GM12865 (cell line): ENCODE measurements at regions not wholly inside any gene's neighbourhood (a gene's known extent, or its start where the extent isn't known, plus 50 kb on each side); places are given as distances from the start of the nearest gene placed in this dataset.

Experiments
- DNase-seq: peaks from one replicate; pipeline ENCODE4 v3.0.0; 2010; ENCODE audit warnings: low read depth
- H3K4me3 ChIP-seq: 2 replicates; pipeline ENCODE4 v1.5.1; 2011; ENCODE audit warnings: mild to moderate bottlenecking, low read depth, low read length, control low read depth
- TF ChIP-seq, protein P1 (sequence below): IDR thresholded peaks from 2 replicates; pipeline ENCODE4 v1.5.1; 2011; ENCODE audit warnings: low read length, control low read depth, low read depth, inconsistent platforms; ENCODE audit not compliant: insufficient read depth; ENCODE audit errors: missing control alignments

DNA sequence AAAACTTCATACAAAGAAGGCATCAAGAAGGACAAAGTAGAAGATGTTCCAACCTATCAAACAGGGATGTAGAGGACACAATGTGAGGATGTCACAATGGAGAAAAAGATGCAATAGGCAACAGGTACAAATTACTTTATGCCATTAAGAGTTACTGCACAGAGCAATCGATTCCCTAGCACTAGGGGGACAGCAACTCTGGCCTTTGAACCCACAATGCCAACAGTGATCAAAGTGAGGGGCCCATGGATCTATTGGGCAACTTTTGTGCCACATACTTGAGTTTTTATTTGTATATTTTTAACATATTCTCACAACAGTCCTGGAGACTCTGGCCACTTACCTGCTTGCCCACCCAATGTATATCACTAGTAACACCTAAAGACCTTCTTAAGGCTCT, 220.2 kb downstream of the HNMT start:
- TF ChIP-seq, protein P1, sequence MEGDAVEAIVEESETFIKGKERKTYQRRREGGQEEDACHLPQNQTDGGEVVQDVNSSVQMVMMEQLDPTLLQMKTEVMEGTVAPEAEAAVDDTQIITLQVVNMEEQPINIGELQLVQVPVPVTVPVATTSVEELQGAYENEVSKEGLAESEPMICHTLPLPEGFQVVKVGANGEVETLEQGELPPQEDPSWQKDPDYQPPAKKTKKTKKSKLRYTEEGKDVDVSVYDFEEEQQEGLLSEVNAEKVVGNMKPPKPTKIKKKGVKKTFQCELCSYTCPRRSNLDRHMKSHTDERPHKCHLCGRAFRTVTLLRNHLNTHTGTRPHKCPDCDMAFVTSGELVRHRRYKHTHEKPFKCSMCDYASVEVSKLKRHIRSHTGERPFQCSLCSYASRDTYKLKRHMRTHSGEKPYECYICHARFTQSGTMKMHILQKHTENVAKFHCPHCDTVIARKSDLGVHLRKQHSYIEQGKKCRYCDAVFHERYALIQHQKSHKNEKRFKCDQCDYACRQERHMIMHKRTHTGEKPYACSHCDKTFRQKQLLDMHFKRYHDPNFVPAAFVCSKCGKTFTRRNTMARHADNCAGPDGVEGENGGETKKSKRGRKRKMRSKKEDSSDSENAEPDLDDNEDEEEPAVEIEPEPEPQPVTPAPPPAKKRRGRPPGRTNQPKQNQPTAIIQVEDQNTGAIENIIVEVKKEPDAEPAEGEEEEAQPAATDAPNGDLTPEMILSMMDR = no peak
- DNase-seq = no peak
- H3K4me3 ChIP-seq = no peak overlapping the region

DNA sequence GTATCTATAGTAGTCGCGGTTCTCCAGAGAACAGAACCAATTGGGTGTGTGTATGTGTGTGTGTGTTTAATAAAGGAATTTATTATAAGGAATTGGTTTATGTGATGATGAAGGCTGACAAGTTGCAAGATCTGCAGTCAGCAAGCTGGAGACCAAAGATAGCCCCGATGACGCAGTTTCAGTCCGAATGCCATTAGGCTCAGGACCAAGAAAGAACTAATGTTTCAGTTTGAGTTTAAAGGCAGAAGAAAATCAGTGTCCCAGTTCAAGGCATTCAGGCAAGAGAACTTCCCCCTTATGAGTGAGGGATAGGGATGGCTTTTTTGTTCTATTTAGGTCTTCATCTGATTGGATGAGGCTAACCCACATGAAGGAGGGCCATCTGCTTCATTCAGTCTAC, 221.6 kb downstream of the HNMT start:
- no peak overlapping the region for H3K4me3 ChIP-seq
- TF ChIP-seq, protein P1 = no peak
- DNase-seq = no peak

DNA sequence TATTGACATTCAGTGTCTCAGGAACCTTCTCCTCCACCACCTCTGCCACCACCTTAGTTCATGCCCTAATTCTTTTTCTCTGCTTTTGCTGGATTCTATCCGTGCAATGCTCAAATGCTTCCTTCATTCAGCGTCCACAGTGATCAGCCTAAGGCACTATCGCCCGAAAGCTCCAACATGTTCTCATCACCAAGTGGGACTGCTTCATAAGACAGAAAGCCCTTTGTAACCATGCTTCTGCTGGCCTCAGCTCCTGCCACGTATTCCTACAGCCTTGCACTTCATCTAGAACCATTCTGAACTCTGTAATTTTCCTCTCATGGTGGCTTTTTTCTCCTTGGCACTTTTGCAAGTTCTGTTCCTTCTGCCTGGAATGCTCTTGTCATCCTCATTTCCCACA, 222.9 kb downstream of the HNMT start:
- TF ChIP-seq, protein P1 = no peak
- DNase-seq = no peak
- no peak overlapping the region for H3K4me3 ChIP-seq

DNA sequence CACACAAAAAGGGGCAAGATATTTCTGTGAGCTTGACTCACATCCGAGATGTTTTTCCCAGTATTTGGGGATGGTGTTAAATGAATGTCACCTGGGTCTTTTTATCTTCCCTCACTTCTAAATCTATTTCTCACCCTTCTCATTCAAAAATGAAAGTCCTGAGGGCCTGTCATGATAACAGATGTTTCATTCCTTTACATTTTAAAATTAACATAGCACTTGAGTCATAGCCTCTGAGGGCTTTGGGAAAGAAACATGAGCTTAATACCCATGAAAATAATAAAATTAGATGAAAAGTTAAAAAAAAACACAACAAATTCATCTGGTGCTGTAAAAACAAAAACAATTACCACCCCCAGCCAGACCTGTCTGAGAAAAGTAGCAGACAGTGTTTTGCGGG, 226.7 kb downstream of the HNMT start:
- TF ChIP-seq, protein P1 = no peak
- DNase-seq = no peak
- H3K4me3 ChIP-seq = no peak overlapping the region

DNA sequence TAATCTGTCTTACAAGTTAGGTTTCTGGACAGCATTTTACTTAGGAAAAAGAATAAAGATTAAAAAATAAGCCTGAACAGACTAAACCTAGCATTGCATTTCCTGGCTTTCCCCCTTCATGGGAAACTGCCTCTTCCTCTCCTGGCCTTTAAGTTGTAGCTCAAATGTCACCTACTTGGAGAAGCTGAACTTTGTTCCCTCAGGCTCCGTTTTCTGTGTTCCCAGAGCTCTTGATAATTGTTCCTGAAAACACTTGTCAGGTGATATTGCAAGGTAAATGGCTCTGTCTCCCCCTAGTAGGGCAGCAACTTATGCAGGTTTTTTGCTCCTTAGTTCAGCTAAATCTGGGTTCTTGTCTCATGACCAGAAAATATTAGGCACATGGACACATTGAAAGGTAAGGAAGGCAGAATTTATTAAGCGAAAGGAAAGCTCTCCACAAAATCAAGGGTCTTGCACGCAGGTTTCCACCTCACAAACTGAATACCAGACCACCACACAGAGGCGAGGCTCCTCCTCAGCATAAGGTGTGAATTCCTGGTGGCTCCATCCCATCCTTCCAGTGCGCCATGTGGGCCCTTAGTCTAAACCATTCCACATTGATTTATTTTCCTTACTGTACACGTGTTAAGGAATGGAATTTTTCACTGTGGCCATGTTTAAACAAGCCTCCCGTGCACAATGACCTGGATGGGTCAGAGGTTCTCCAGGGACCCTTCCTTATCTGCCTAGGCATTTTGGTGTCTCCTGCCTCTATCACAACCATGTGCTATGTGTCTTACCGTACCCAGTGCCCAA, 229.3 kb downstream of the HNMT start:
- DNase-seq = no peak
- H3K4me3 ChIP-seq = no peak overlapping the region
- TF ChIP-seq, protein P1 = no peak

DNA sequence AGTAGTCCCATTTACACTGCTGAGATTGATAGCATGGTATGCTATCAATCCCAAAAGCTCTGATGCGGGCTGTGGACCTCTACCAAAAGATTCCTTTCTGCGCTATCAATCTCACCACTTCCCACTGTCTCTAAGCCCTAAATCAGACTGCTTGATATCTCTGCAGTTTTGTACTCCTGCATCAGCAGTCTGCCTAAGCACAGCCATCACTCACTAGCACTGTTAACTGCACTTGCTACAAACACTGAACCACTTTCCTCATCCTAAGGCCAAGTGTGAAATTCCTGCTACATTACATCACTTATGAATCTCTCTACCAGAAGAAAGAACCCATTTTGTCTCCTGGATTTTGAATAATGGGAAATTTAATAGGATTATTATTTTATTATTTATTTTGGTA, 237.0 kb downstream of the HNMT start:
- no peak for DNase-seq
- TF ChIP-seq, protein P1 = no peak

DNA sequence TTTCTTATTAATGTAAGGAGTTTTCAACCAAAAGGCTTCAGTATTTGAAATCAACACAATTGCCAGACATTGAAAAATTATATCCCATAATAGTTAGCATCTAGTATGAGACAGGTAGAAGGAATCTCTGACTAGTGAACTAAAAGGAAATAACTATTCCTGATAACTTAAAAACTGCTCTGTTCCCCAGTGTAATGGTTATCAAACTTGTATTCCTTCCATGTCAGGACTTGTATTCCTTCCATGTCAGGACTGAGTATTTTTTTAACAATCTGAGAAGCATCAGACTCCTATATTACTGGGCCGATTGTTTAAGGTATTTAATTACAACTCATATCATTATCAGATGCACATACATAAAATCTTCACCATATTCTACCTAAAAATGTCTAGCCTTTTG, 238.5 kb downstream of the HNMT start:
- no peak overlapping the region for H3K4me3 ChIP-seq
- DNase-seq = no peak
- TF ChIP-seq, protein P1 = no peak

More for the DNA sequence above, 237.0 kb downstream of the HNMT start:
- H3K4me3 ChIP-seq = no peak overlapping the region
